Spleen (tissue), 7 donors: ENCODE measurements at regions not wholly inside any gene's neighbourhood (a gene's known extent, or its start where the extent isn't known, plus 50 kb on each side); places are given as distances from the start of the nearest gene placed in this dataset.

Experiments used
- POLR2A ChIP-seq, 3 donors: fragments of 450-650 bp; IDR thresholded peaks; one replicate each; pipeline ENCODE4 v1.5.1; 2017; ENCODE audit warnings: antibody characterized with exemption in 3 of 3, mild to moderate bottlenecking in 1 of 3
- POLR2AphosphoS5 ChIP-seq, 3 donors: sonication (generic); formaldehyde crosslinking; IDR thresholded peaks; one replicate each; pipeline ENCODE4 v1.5.1; 2017; ENCODE audit warnings: antibody characterized with exemption in 3 of 3
- TF ChIP-seq, protein P1 (sequence below), 11 experiments: fragments of 200-600 bp in 7 of 11; fragments of 450-650 bp in 4 of 11; sonication (generic) in 4 of 11; IDR thresholded peaks in 8 of 11; conservative IDR thresholded peaks in 3 of 11; 1 replicate in 7 of 11; 2 replicates in 4 of 11; pipeline versions ENCODE4 v1.4.0 to v1.8.0; 2016 to 2021; ENCODE audit warnings: antibody characterized with exemption in 11 of 11, inconsistent platforms in 4 of 11, mild to moderate bottlenecking in 1 of 11
- donor health status: DM: no; HTN: no; CAD: no; lungs with moderate emphysema.
- donor health status: DM: no; HTN: no; CAD: no.
- donor health status: DM: no; HTN: no; CAD: no.

DNA sequence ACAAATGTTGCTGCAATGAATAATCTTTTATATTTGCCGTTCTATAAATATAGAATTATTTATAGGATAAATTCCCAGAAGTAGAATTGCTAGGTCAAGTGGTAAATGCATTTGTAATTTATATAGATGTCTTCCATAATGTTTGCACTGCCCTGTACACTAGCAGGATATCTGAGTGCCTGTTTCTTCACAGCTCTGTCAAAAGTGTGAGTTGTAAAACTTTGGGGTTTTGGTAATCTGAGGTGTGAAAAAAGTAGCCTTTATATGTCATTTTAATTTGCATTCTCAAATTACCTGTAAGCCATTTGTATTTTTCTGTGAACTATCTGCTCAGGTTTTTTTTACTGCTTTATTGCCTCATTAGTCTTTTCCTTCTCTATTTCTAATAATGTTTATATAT lies 271.2 kb downstream of the NEBL start:
- TF ChIP-seq, protein P1, sequence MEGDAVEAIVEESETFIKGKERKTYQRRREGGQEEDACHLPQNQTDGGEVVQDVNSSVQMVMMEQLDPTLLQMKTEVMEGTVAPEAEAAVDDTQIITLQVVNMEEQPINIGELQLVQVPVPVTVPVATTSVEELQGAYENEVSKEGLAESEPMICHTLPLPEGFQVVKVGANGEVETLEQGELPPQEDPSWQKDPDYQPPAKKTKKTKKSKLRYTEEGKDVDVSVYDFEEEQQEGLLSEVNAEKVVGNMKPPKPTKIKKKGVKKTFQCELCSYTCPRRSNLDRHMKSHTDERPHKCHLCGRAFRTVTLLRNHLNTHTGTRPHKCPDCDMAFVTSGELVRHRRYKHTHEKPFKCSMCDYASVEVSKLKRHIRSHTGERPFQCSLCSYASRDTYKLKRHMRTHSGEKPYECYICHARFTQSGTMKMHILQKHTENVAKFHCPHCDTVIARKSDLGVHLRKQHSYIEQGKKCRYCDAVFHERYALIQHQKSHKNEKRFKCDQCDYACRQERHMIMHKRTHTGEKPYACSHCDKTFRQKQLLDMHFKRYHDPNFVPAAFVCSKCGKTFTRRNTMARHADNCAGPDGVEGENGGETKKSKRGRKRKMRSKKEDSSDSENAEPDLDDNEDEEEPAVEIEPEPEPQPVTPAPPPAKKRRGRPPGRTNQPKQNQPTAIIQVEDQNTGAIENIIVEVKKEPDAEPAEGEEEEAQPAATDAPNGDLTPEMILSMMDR (IDR thresholded peaks at IDR 0.05 in 8 of 11, conservative IDR thresholded peaks at IDR 0.05 in 3 of 11) = no peak
- TF ChIP-seq POLR2AphosphoS5 (IDR thresholded peaks at IDR 0.05) (no peak), POLR2A (IDR thresholded peaks at IDR 0.05) (no peak)
